H1 (cell line): ENCODE measurements at regions not wholly inside any gene's neighbourhood (a gene's known extent, or its start where the extent isn't known, plus 50 kb on each side); places are given as distances from the start of the nearest gene placed in this dataset.

Source experiments
- CTCF ChIA-PET: fragments of 300-600 bp; sonication (Branson Sonifier 250); formaldehyde crosslinking; loops from one replicate; lab custom pipeline; 2021; ENCODE audit not compliant: partially characterized antibody; lab: Charles Lee
- POLR2A ChIA-PET: fragments of 300-600 bp; sonication (Branson Sonifier 250); formaldehyde crosslinking; loops from one replicate; lab custom pipeline; 2021; ENCODE audit warnings: inconsistent platforms; ENCODE audit not compliant: partially characterized antibody; lab: Charles Lee
- DNase-seq, 2 experiments: peaks; one replicate each; pipeline versions ENCODE4 v3.0.0 to v3.0.0-alpha.2; 2010 to 2022; ENCODE audit warnings: low spot score in 2 of 2, low read depth in 1 of 2, mixed read lengths in 1 of 2
- FAIRE-seq: peaks from 2 replicates; lab custom pipeline; 2011; peaks lifted over from hg19 to GRCh38; lab: Jason Lieb, UNC
- H2AFZ ChIP-seq: 2 replicates; pipeline ENCODE4 v1.8.1; 2012; ENCODE audit warnings: low read length, inconsistent platforms
- H2AK5ac ChIP-seq: 2 replicates; pipeline ENCODE4 v1.6.1; 2013; ENCODE audit warnings: low read depth, low read length
- H2BK120ac ChIP-seq: replicated peaks from 2 replicates; pipeline ENCODE3; 2013; ENCODE audit warnings: low read depth, low read length, inconsistent platforms
- H2BK12ac ChIP-seq: 2 replicates; pipeline ENCODE4 v1.6.1; 2013; ENCODE audit warnings: low read depth, low read length
- H2BK15ac ChIP-seq: 2 replicates; pipeline ENCODE4 v1.6.1; 2013; ENCODE audit warnings: low read length
- H2BK20ac ChIP-seq: 2 replicates; pipeline ENCODE4 v1.6.1; 2013; ENCODE audit warnings: low read length
- H2BK5ac ChIP-seq: 2 replicates; pipeline ENCODE4 v1.6.1; 2013; ENCODE audit warnings: low read depth, low read length
- H3K14ac ChIP-seq: 2 replicates; pipeline ENCODE4 v1.6.1; 2013; ENCODE audit warnings: inconsistent platforms; ENCODE audit not compliant: insufficient read length
- H3K18ac ChIP-seq: 2 replicates; pipeline ENCODE4 v1.6.1; 2013; ENCODE audit warnings: low read length; ENCODE audit errors: extremely low read depth
- H3K23ac ChIP-seq: 2 replicates; pipeline ENCODE4 v1.6.1; 2013; ENCODE audit warnings: inconsistent platforms; ENCODE audit not compliant: insufficient read length
- H3K23me2 ChIP-seq: 2 replicates; pipeline ENCODE4 v1.6.1; 2013; ENCODE audit warnings: low read depth, low read length
- H3K27ac ChIP-seq: 2 replicates; pipeline ENCODE4 v1.6.1; 2011; ENCODE audit warnings: low read depth, low read length, inconsistent platforms
- H3K27me3 ChIP-seq, 4 experiments: replicated peaks in 1 of 4; 1 replicate in 1 of 4; 2 replicates in 3 of 4; pipeline versions ENCODE4 v1.6.1 to v1.8.1; 2011 to 2013; ENCODE audit warnings: low read length in 3 of 4, mild to moderate bottlenecking in 3 of 4, inconsistent platforms in 2 of 4, mixed read lengths in 2 of 4, moderate library complexity in 1 of 4; ENCODE audit not compliant: control insufficient read depth in 3 of 4, insufficient read depth in 3 of 4; ENCODE audit errors: extremely low read depth in 1 of 4
- H3K36me3 ChIP-seq, 4 experiments: 2 replicates each; pipeline versions ENCODE4 v1.6.1 to v1.8.1; 2011 to 2013; ENCODE audit warnings: mild to moderate bottlenecking in 4 of 4, low read length in 3 of 4, moderate library complexity in 2 of 4, control low read depth in 1 of 4, inconsistent platforms in 1 of 4; ENCODE audit not compliant: insufficient read depth in 4 of 4, control insufficient read depth in 2 of 4
- H3K4ac ChIP-seq: replicated peaks from 2 replicates; pipeline ENCODE3; 2013; ENCODE audit warnings: low read length, low read depth, mixed read lengths, inconsistent platforms; ENCODE audit not compliant: insufficient read length
- H3K4me1 ChIP-seq, 4 experiments: replicated peaks in 1 of 4; 1 replicate in 1 of 4; 2 replicates in 3 of 4; pipeline versions ENCODE4 v1.6.1 to v1.8.1; 2011 to 2013; ENCODE audit warnings: low read length in 3 of 4, inconsistent platforms in 2 of 4, mixed read lengths in 1 of 4; ENCODE audit not compliant: insufficient read depth in 4 of 4, control insufficient read depth in 3 of 4
- H3K4me2 ChIP-seq, 2 experiments: 2 replicates each; pipeline versions ENCODE4 v1.6.1 to v1.8.1; 2011 to 2013; ENCODE audit warnings: low read depth in 2 of 2, low read length in 2 of 2, control low read depth in 1 of 2, inconsistent platforms in 1 of 2, mild to moderate bottlenecking in 1 of 2; ENCODE audit not compliant: insufficient read depth in 1 of 2
- H3K4me3 ChIP-seq, 4 experiments: fragments of 200-600, 300-600 bp in 1 of 4; sonication (generic), shearing (Covaris generic), sonication (Bioruptor Twin) in 1 of 4; 2 replicates each; pipeline versions ENCODE4 v1.5.1 to v1.8.1; 2011 to 2016; ENCODE audit warnings: low read length in 4 of 4, low read depth in 3 of 4, control low read depth in 2 of 4, inconsistent platforms in 2 of 4, mild to moderate bottlenecking in 2 of 4, mixed read lengths in 1 of 4, moderate library complexity in 1 of 4; ENCODE audit not compliant: insufficient read depth in 2 of 4; ENCODE audit errors: extremely low read depth in 1 of 4
- H3K56ac ChIP-seq: replicated peaks from 2 replicates; pipeline ENCODE3; 2013; ENCODE audit warnings: low read depth, mild to moderate bottlenecking, mixed read lengths, low read length, inconsistent platforms; ENCODE audit not compliant: insufficient read length
- H3K79me1 ChIP-seq: 2 replicates; pipeline ENCODE4 v1.6.1; 2013; ENCODE audit warnings: low read depth, low read length, control low read depth
- H3K79me2 ChIP-seq, 2 experiments: 2 replicates each; pipeline versions ENCODE4 v1.6.1 to v1.8.1; 2012 to 2013; ENCODE audit warnings: low read length in 2 of 2, mild to moderate bottlenecking in 2 of 2, inconsistent platforms in 1 of 2; ENCODE audit not compliant: insufficient read depth in 2 of 2, control insufficient read depth in 1 of 2
- H3K9ac ChIP-seq, 4 experiments: replicated peaks in 1 of 4; 1 replicate in 1 of 4; 2 replicates in 3 of 4; pipeline versions ENCODE4 v1.6.1 to v1.8.1; 2011 to 2013; ENCODE audit warnings: low read depth in 3 of 4, low read length in 3 of 4, control low read depth in 2 of 4, mild to moderate bottlenecking in 2 of 4, moderate library complexity in 2 of 4, inconsistent platforms in 1 of 4; ENCODE audit errors: extremely low read depth in 1 of 4
- H3K9me3 ChIP-seq, 2 experiments: 2 replicates each; pipeline versions ENCODE4 v1.6.1 to v1.8.1; 2012 to 2013; ENCODE audit warnings: mild to moderate bottlenecking in 2 of 2, moderate library complexity in 2 of 2, control low read depth in 1 of 2, inconsistent platforms in 1 of 2, low read depth in 1 of 2, low read length in 1 of 2, mixed read lengths in 1 of 2; ENCODE audit not compliant: insufficient read depth in 2 of 2
- H4K20me1 ChIP-seq, 2 experiments: replicated peaks in 1 of 2; 2 replicates each; pipeline versions ENCODE3 to v1.8.1; 2011 to 2013; ENCODE audit warnings: inconsistent platforms in 2 of 2, low read length in 2 of 2, mild to moderate bottlenecking in 1 of 2; ENCODE audit not compliant: insufficient read depth in 2 of 2, control insufficient read depth in 1 of 2
- H4K5ac ChIP-seq: 2 replicates; pipeline ENCODE4 v1.6.1; 2013; ENCODE audit warnings: low read length, low read depth, mixed read lengths, inconsistent platforms; ENCODE audit not compliant: insufficient read length
- H4K8ac ChIP-seq: 2 replicates; pipeline ENCODE4 v1.8.0; 2013; ENCODE audit warnings: mild to moderate bottlenecking, moderate library complexity, low read length, inconsistent platforms; ENCODE audit not compliant: insufficient read depth; ENCODE audit errors: extremely low read depth
- H4K91ac ChIP-seq: replicated peaks from 2 replicates; pipeline ENCODE3; 2013; ENCODE audit warnings: low read length, mixed read lengths, inconsistent platforms; ENCODE audit not compliant: insufficient read length
- CTBP2 ChIP-seq: IDR thresholded peaks from 2 replicates; pipeline ENCODE4 v1.7.0; 2011; ENCODE audit warnings: borderline replicate concordance, mild to moderate bottlenecking, moderate library complexity, mixed read lengths, low read length; ENCODE audit not compliant: insufficient read depth, insufficient read length
- KDM4A ChIP-seq: IDR thresholded peaks from one replicate; pipeline ENCODE4 v1.7.1; 2012; ENCODE audit warnings: low read depth, mild to moderate bottlenecking, moderate library complexity, low read length, inconsistent platforms; ENCODE audit not compliant: severe bottlenecking
- PHF8 ChIP-seq: fragments of 200-600 bp; sonication (generic); conservative IDR thresholded peaks from 2 replicates; pipeline ENCODE4 v1.7.1; 2012; ENCODE audit warnings: low read depth, mild to moderate bottlenecking, inconsistent platforms, low read length, moderate library complexity
- SIN3A ChIP-seq, 2 experiments: IDR thresholded peaks in 1 of 2; conservative IDR thresholded peaks in 1 of 2; 2 replicates each; pipeline ENCODE4 v1.6.1; 2011 to 2012; ENCODE audit warnings: low read length in 2 of 2, improper control_type of control experiment in 1 of 2, low read depth in 1 of 2, mild to moderate bottlenecking in 1 of 2
- WGBS, 2 experiments: shearing (Covaris generic) in 1 of 2; methylation state at CpG; one replicate each; pipeline versions ENCODE4 v1.1.6 to v1.1.7; 2013 to 2015; ENCODE audit warnings: low lambda C conversion rate in 2 of 2, mixed read lengths in 2 of 2, inconsistent platforms in 1 of 2, low coverage in 1 of 2, missing lambda C conversion rate in 1 of 2; ENCODE audit not compliant: insufficient replicate concordance in 2 of 2, insufficient coverage in 1 of 2, insufficient read length in 1 of 2; ENCODE audit errors: extremely low coverage in 1 of 2, missing lambda C conversion rate in 1 of 2; 5-methylcytosine and 5-hydroxymethylcytosine counted together

DNA sequence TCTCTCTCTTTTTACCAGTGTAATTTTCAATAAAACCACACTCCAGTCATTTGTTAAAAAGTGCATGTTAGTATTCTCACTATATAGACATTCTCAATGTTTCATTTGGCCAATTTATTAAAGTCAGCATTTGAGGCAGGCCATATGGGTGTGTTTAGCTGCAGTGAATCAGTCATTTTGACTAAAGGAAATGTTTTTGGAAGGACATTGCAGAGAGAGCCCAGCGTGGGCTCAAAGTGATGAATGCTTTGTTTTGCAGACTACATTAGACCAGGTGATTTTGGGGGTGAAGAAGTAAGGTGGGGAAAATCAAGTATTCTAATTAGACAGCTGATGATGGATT lies 116.7 kb downstream of the POSTN start:
- no peak overlapping the region for H2BK12ac ChIP-seq
- H3K79me1 ChIP-seq: no peaks in the 10 kb centered on the region
- H2AFZ ChIP-seq: 0 out of 2 replicates have a peak overlapping the region, but pooled peaks have one; percentile 28
- DNase-seq (no peak), FAIRE-seq (no peak)
- TF ChIP-seq KDM4A (no peak), PHF8 (no peak), CTBP2 (no peak), SIN3A (conservative IDR thresholded peaks at IDR 0.05 in 1 of 2, IDR thresholded peaks at IDR 0.05 in 1 of 2; ENCODE audit: low read depth in 1 of 2, low read length in 2 of 2) (no peak)
- no peak overlapping the region for H3K23ac ChIP-seq
- H2BK15ac ChIP-seq: no peak overlapping the region
- H3K27ac ChIP-seq: no peak overlapping the region
- no peaks in the 10 kb centered on the region for H3K4me1 ChIP-seq
- no peak overlapping the region for H3K4ac ChIP-seq
- no peak overlapping the region for H2BK5ac ChIP-seq
- no peaks in the 10 kb centered on the region for H3K79me2 ChIP-seq
- H4K5ac ChIP-seq: no peak overlapping the region
- no peak overlapping the region for H4K91ac ChIP-seq
- no peaks in the 10 kb centered on the region for H4K20me1 ChIP-seq
- no peaks in the 10 kb centered on the region for H3K36me3 ChIP-seq
- WGBS, 2 experiments: 86% methylated on average over 1 of the region's 1 CpG; no CpG with 5 or more reads in 1 of the 2 experiments
- H4K8ac ChIP-seq: no peak overlapping the region
- H2AK5ac ChIP-seq: no peak overlapping the region
- H3K4me2 ChIP-seq: no peak overlapping the region
- H3K18ac ChIP-seq: no peak overlapping the region
- ChIA-PET POLR2A (no interaction called here), CTCF (no interaction called here)
- H3K14ac ChIP-seq: no peak overlapping the region
- H3K23me2 ChIP-seq: no peaks in the 10 kb centered on the region
- H3K9ac ChIP-seq: no peak overlapping the region
- H3K56ac ChIP-seq: no peak overlapping the region
- no peaks in the 10 kb centered on the region for H3K27me3 ChIP-seq
- no peaks in the 10 kb centered on the region for H3K9me3 ChIP-seq
- H2BK120ac ChIP-seq: no peak overlapping the region
- no peak overlapping the region for H2BK20ac ChIP-seq
- H3K4me3 ChIP-seq: no peak overlapping the region
